GM12865 (cell line): ENCODE measurements at regions not wholly inside any gene's neighbourhood (a gene's known extent, or its start where the extent isn't known, plus 50 kb on each side); places are given as distances from the start of the nearest gene placed in this dataset.

Experiments used
- DNase-seq: peaks from one replicate; pipeline ENCODE4 v3.0.0; 2010; ENCODE audit warnings: low read depth
- H3K4me3 ChIP-seq: 2 replicates; pipeline ENCODE4 v1.5.1; 2011; ENCODE audit warnings: mild to moderate bottlenecking, low read depth, low read length, control low read depth
- CTCF ChIP-seq: IDR thresholded peaks from 2 replicates; pipeline ENCODE4 v1.5.1; 2011; ENCODE audit warnings: low read length, control low read depth, low read depth, inconsistent platforms; ENCODE audit not compliant: insufficient read depth; ENCODE audit errors: missing control alignments

GRCh38 chr12:71014180-71014785 lies 93.7 kb upstream of the PTPRR start:
- no peak for TF ChIP-seq CTCF
- no peak for DNase-seq
- H3K4me3 ChIP-seq: no peak overlapping the region

GRCh38 chr12:71011261-71011660 lies 90.7 kb upstream of the PTPRR start:
- H3K4me3 ChIP-seq: no peak overlapping the region
- no peak for TF ChIP-seq CTCF
- no peak for DNase-seq

GRCh38 chr12:71010143-71010479 lies 89.6 kb upstream of the PTPRR start:
- TF ChIP-seq CTCF: no peak

GRCh38 chr12:71009430-71010142 lies 89.0 kb upstream of the PTPRR start:
- no peak for DNase-seq
- H3K4me3 ChIP-seq: no peak overlapping the region
- TF ChIP-seq CTCF: no peak

More at GRCh38 chr12:71010143-71010479, 89.6 kb upstream of the PTPRR start:
- no peak overlapping the region for H3K4me3 ChIP-seq
- DNase-seq: no peak

GRCh38 chr12:71008616-71009015 lies 88.1 kb upstream of the PTPRR start:
- no peak for DNase-seq
- TF ChIP-seq CTCF: no peak

GRCh38 chr12:71007781-71008404 lies 87.4 kb upstream of the PTPRR start:
- no peak for DNase-seq
- no peak for TF ChIP-seq CTCF
- H3K4me3 ChIP-seq: no peak overlapping the region

More at GRCh38 chr12:71008616-71009015, 88.1 kb upstream of the PTPRR start:
- H3K4me3 ChIP-seq: no peak overlapping the region
